GM12872 (cell line): ENCODE measurements at regions not wholly inside any gene's neighbourhood (a gene's known extent, or its start where the extent isn't known, plus 50 kb on each side); places are given as distances from the start of the nearest gene placed in this dataset.

Experiments used
- TF ChIP-seq, protein P1 (sequence below): IDR thresholded peaks from 3 replicates; pipeline ENCODE4 v1.5.1; 2011; ENCODE audit warnings: low read depth, mild to moderate bottlenecking, low read length, moderate library complexity; ENCODE audit not compliant: insufficient read depth

GRCh38 chr1:245052258-245052657 is 102.5 kb upstream of the KIF26B start:
- TF ChIP-seq, protein P1, sequence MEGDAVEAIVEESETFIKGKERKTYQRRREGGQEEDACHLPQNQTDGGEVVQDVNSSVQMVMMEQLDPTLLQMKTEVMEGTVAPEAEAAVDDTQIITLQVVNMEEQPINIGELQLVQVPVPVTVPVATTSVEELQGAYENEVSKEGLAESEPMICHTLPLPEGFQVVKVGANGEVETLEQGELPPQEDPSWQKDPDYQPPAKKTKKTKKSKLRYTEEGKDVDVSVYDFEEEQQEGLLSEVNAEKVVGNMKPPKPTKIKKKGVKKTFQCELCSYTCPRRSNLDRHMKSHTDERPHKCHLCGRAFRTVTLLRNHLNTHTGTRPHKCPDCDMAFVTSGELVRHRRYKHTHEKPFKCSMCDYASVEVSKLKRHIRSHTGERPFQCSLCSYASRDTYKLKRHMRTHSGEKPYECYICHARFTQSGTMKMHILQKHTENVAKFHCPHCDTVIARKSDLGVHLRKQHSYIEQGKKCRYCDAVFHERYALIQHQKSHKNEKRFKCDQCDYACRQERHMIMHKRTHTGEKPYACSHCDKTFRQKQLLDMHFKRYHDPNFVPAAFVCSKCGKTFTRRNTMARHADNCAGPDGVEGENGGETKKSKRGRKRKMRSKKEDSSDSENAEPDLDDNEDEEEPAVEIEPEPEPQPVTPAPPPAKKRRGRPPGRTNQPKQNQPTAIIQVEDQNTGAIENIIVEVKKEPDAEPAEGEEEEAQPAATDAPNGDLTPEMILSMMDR, result no peak

DNA sequence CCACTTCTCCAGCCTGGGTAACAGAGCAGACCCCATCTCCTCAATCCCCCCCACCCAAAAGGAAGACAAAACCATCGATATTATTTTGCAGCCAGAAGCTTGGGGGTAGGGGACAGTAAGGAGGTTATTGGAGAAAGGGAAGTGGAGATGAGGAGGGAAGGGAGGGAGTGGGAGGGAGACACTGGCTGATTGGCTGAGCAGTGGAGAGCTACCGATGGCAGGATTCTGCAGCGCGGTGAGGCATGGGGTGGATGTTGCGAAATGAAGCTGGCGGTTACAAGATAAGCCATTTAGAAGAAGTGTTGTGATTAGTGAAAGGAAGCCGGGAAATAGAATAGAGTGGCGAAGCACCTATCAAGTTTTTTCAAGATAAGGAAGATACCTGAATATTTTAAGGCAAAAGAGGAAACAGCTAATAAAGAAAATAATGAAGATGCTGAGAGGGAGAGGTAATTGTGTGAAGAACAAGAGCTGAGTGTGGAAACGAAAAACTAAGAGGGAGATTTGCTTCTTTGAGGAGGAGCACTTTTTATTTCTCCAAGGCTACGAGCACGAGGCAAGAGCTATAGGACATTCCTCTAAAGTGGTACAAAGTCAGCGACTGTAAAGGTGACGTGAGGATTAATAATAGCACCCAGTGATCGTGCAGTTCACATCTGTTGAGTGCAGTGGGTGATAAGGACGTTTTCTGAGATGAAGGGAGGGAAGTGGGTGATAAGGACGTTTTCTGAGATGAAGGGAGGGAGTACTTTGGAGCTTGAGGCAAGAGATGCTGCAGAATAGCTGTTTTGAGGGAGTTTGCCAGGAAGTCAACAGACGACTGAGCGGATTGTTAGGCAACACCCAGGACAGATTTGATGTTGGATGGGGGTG is 103.2 kb upstream of the KIF26B start:
- TF ChIP-seq, protein P1, result no peak

DNA sequence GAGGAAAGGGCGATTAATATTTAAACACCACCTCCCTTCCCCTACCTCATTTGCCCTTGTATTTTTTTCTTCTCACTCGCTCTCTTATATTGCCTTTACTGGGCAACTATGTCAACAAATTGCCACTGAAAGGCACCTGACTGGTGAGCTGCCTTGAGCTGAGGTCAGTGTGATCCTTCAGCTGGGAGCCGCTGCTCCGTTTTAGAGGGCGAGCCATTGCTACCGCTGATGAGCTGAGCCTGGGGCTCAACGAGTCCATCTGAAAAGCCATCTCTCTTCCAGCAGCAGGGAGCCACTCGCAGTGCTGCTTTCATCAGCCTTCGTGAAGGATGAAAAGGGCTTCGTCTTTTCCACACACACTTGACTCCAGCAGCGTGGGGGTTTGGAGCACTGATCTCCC is 108.0 kb upstream of the KIF26B start:
- TF ChIP-seq, protein P1, result no peak

GRCh38 chr1:245046315-245046714 is 108.5 kb upstream of the KIF26B start:
- TF ChIP-seq, protein P1, result no peak

DNA sequence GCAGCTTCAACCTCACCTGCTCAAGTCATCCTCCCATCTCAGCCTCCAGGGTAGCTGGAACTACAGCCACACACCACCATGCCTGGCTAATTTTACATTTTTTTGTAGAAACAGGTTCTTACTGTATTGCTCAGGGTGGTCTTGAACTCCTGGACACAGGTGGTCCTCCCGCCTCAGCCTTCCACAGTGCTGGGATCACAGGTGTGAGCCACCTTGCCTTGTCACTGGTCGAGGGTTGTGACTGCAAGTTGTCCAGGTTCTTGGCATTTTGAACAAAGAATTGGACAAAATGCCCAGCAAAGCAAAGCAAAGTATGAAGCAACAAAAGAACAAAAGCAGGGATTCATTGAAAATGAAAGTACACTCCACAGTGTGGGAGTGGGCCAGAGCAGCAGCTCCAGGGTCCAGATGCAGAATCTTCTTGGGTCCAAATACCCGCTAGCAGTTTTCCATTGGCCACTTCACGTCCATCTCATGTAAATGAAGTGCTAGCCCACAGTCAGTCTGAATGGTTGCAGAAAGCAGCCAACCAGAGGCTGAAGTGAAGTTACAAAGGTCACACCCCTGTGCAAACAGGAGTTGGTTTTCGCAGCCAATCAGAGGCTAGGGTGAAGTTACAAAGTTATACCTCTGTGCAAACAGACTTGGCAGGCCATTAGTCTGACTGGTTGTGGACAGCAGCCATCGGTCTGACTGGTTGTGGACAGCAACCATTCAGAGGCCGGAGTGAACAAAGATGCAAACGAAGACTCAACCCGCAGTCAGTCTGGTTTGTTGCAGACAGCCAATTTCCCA is 109.5 kb upstream of the KIF26B start:
- TF ChIP-seq, protein P1, result no peak

GRCh38 chr1:245043611-245043940 is 111.2 kb upstream of the KIF26B start:
- TF ChIP-seq, protein P1, result no peak

GRCh38 chr1:245041058-245041698 is 113.6 kb upstream of the KIF26B start:
- TF ChIP-seq, protein P1, result no peak
